Endothelial cell (in vitro differentiated cells): ENCODE measurements at regions not wholly inside any gene's neighbourhood (a gene's known extent, or its start where the extent isn't known, plus 50 kb on each side); places are given as distances from the start of the nearest gene placed in this dataset.
A peak's percentile ranks its signal among the peaks of the same experiment; 100 is the strongest.

ENCODE experiments used
- DNase-seq: peaks from one replicate; pipeline ENCODE4 v3.0.0; 2021; ENCODE audit warnings: low spot score
- H3K27ac Mint-ChIP-seq: one replicate; pipeline ENCODE4 v1.8.0; 2021; ENCODE audit warnings: mixed read lengths, inconsistent platforms; ENCODE audit not compliant: unreplicated experiment
- H3K27me3 Mint-ChIP-seq: one replicate; pipeline ENCODE4 v1.8.0; 2021; ENCODE audit warnings: mild to moderate bottlenecking, moderate library complexity, mixed read lengths, inconsistent platforms; ENCODE audit not compliant: unreplicated experiment
- H3K36me3 Mint-ChIP-seq: one replicate; pipeline ENCODE4 v1.8.0; 2021; ENCODE audit warnings: mild to moderate bottlenecking, low read depth, mixed read lengths, inconsistent platforms; ENCODE audit not compliant: unreplicated experiment
- H3K4me1 Mint-ChIP-seq: one replicate; pipeline ENCODE4 v1.8.0; 2021; ENCODE audit warnings: mild to moderate bottlenecking, mixed read lengths, inconsistent platforms; ENCODE audit not compliant: unreplicated experiment
- H3K4me3 Mint-ChIP-seq: one replicate; pipeline ENCODE4 v1.8.0; 2021; ENCODE audit warnings: mild to moderate bottlenecking, mixed read lengths, inconsistent platforms; ENCODE audit not compliant: unreplicated experiment
- H3K9me3 Mint-ChIP-seq: one replicate; pipeline ENCODE4 v1.8.0; 2021; ENCODE audit warnings: mixed read lengths, inconsistent platforms; ENCODE audit not compliant: unreplicated experiment
- CTCF ChIP-seq: fragments of 200-600 bp; sonication (generic); IDR thresholded peaks from one replicate; pipeline ENCODE4 v1.5.0; 2021; ENCODE audit warnings: antibody characterized with exemption; ENCODE audit not compliant: unreplicated experiment

GRCh38 chr4:3372933-3373465, 68.8 kb upstream of the HGFAC start:
- H3K27me3 Mint-ChIP-seq, result peaks cover 18% of the 10 kb centered on the region
- H3K4me3 Mint-ChIP-seq, result no peak overlapping the region
- TF ChIP-seq CTCF, result no peak
- no peak for DNase-seq
- H3K27ac Mint-ChIP-seq, result no peak overlapping the region
- peaks cover 30% of the 10 kb centered on the region for H3K36me3 Mint-ChIP-seq
- H3K9me3 Mint-ChIP-seq, result no peaks in the 10 kb centered on the region
- peaks cover 38% of the 10 kb centered on the region for H3K4me1 Mint-ChIP-seq

GRCh38 chr4:3373468-3373867, 68.3 kb upstream of the HGFAC start:
- H3K27ac Mint-ChIP-seq, result no peak overlapping the region
- no peak for TF ChIP-seq CTCF
- peaks cover 33% of the 10 kb centered on the region for H3K4me1 Mint-ChIP-seq
- DNase-seq, result no peak
- peaks cover 35% of the 10 kb centered on the region for H3K36me3 Mint-ChIP-seq
- H3K9me3 Mint-ChIP-seq, result no peaks in the 10 kb centered on the region
- peak overlapping the region; percentile 65 for H3K4me3 Mint-ChIP-seq
- H3K27me3 Mint-ChIP-seq, result peaks cover 16% of the 10 kb centered on the region

- Mint-ChIP-seq H3K27ac (no peak overlapping the region), H3K9me3 (peaks cover 6% of the 10 kb centered on the region), H3K27me3 (peaks cover 19% of the 10 kb centered on the region), H3K4me3 (peak overlapping the region; percentile 65), H3K4me1 (peaks cover 31% of the 10 kb centered on the region), H3K36me3 (peaks cover 41% of the 10 kb centered on the region)
- DNase-seq, result no peak
- TF ChIP-seq CTCF, result no peak
Measured at GRCh38 chr4:3374011-3374645, 67.6 kb upstream of the HGFAC start.

GRCh38 chr4:3374667-3375066, 67.1 kb upstream of the HGFAC start:
- TF ChIP-seq CTCF, result no peak
- Mint-ChIP-seq H3K27me3 (peaks cover 19% of the 10 kb centered on the region), H3K27ac (no peak overlapping the region), H3K36me3 (peaks cover 47% of the 10 kb centered on the region), H3K9me3 (peaks cover 9% of the 10 kb centered on the region), H3K4me3 (no peak overlapping the region), H3K4me1 (peaks cover 27% of the 10 kb centered on the region)
- no peak for DNase-seq

GRCh38 chr4:3375688-3376087, 66.1 kb upstream of the HGFAC start:
- Mint-ChIP-seq H3K36me3 (peaks cover 53% of the 10 kb centered on the region), H3K27ac (no peak overlapping the region), H3K4me3 (no peak overlapping the region), H3K9me3 (peaks cover 13% of the 10 kb centered on the region), H3K4me1 (peaks cover 21% of the 10 kb centered on the region), H3K27me3 (peaks cover 21% of the 10 kb centered on the region)
- DNase-seq, result no peak
- no peak for TF ChIP-seq CTCF
